ENCODE measurements at regions not wholly inside any gene's neighbourhood (a gene's known extent, or its start where the extent isn't known, plus 50 kb on each side); places are given as distances from the start of the nearest gene placed in this dataset.

- TF ChIP-seq CTCF (conservative IDR thresholded peaks at IDR 0.05; ENCODE audit: low read depth, low read length) (no peak), EZH2 (IDR thresholded peaks at IDR 0.05; ENCODE audit: low read length, unreplicated experiment) (no peak)
Observed at GRCh38 chr17:63223212-63223911, 222.7 kb downstream of the CYB561 start.

Measured in PC-3 (cell line).